ENCODE measurements at regions not wholly inside any gene's neighbourhood (a gene's known extent, or its start where the extent isn't known, plus 50 kb on each side); places are given as distances from the start of the nearest gene placed in this dataset.
"Not testable (repeated sequence)": the region's sequence is repeated elsewhere in the genome, so short reads cannot be mapped to it uniquely, and the experiment has no call there.

DNA sequence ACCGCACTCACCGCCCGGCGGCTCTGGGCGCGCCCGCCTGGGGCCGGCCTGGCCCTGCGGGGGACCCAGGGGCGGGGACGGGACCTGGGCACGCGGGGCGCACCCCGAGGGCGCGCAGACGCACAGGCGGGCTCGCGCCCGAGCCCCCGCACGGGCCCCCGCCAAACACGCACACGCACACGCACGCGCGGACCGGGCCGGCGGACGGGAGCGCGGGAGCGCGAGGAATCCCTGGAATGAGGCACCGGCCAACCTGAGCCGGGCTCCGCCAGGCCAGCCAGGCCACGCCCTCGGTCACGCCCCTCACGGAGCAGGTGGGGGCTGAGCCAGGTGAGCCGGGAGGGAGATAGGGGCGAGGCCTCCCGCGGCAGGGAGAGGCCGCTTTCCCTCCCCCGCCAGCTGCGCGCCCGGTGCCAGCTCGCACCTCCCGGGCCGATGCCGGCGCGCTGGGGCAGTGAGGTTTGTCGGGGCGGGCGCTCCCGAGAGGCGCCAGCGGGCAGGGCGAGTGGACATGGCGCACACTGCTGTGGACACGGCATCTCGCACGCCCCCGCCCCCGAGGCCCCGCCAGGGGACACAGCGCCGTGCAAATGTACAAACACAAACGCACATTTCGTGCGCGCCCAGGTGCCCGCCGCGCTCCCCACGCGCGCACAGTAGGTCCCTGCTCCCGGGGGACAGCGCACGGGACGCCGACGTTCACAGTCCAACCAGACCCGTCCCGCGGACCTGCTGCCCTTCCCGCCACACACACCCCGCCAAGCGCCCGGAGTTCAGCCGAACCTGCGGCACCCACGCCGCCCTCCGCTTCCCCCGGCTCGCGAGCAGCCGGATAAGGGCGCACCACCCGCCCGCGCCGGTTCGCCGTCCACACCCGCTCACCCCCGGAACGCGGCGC lies 75.9 kb upstream of the VGLL4 start:
- CTCF ChIA-PET: no interaction called here
- Mint-ChIP-seq H3K4me1 (peaks cover 34% of the 10 kb centered on the region), H3K4me3 (peak overlapping the region; percentile 93), H3K36me3 (no peaks in the 10 kb centered on the region), H3K27me3 (no peaks in the 10 kb centered on the region), H3K9me3 (ENCODE audit: low read depth) (no peaks in the 10 kb centered on the region), H3K27ac (peak overlapping the region; percentile 40)
- ATAC-seq (peak; percentile 72), DNase-seq (peak; percentile 82)

DNA sequence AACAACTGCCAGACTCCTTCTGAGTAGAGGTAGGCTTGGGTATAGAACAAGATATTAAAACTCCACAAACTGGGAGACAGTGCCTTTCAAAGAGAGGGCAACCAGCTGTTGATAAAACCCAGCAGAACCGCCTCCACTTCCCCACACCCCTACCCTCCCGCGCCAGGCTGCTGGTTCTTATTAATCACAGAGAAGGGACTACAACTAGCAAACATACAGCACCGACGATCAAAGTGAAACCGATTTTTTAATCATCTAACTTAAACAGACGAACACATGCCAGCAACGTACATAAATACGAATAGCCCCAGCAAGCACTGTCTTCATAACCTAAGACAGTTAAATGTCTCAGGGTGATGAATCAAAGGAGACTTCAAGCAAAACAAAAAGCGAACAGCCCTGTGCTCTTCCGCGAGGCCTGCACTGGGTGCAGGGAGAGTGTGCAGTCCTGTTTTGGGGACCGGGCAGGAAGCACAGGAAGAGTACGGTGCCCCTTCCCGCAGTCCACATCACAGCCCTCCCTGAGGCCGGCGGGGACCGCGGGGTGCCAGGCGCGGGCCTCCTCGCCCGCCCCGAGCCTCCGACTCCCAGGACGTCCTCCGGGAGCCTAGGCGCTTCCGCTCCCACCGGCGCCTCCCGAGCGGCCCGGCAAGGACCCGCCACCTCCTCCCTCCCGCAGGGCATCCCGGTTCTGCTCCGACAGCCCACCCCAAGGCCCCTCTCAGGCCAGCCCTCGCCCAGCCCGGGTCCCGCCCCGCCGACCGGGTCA lies 75.1 kb upstream of the VGLL4 start:
- Mint-ChIP-seq H3K9me3 (ENCODE audit: low read depth) (no peaks in the 10 kb centered on the region), H3K4me1 (peaks cover 31% of the 10 kb centered on the region), H3K27me3 (no peaks in the 10 kb centered on the region), H3K27ac (peak overlapping the region; percentile 92), H3K36me3 (no peaks in the 10 kb centered on the region), H3K4me3 (peak overlapping the region; percentile 93)
- ATAC-seq: peak; percentile 32
- CTCF ChIA-PET: interaction anchor here (0.8 kb wide), 1 partner anchor 85 kb away, joined by 4 read pairs; no protein-coding TSS in a partner anchor
- DNase-seq: peak; percentile 64

DNA sequence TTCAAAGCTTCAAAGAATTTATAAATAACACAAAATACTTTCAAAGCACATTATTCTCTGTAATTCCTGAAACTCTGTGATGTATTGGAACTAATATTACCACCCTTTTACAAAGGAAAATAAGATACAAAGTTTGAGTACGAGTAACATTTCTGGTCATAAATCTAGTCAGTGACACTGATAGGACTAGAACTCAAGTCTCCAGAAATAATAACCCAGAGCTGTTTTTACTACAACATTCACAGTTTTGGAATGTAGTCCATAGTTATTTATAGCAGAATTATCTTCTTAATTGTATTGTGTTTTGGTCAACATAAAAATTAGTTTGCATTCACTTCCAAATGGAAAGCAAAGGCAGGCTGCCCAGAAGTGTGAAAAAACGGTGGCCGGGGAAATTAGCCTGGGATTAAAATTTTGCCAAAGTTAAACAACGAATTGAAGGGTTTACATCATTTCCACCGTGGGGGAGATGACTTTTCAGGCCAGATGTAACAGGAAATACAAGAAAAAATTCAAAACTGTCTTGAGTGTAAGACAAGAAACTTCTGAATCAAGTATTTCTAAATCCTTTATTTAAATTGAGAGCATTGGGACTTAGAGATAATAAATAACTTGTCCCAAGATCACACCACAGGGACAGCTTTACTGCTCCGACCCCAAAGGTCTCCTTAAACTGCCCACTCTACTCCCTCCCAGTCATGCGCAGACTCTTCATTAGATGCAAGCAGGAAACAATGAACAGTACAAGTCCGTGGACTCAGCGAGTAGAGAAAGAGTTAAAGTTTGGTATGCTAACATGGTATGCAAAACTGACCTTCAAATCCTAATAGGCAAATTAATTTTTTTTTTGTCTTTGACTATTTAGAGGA lies 74.3 kb upstream of the VGLL4 start:
- ATAC-seq (no peak), DNase-seq (no peak)
- Mint-ChIP-seq H3K9me3 (ENCODE audit: low read depth) (no peaks in the 10 kb centered on the region), H3K27me3 (no peaks in the 10 kb centered on the region), H3K4me1 (peaks cover 32% of the 10 kb centered on the region), H3K36me3 (no peaks in the 10 kb centered on the region), H3K27ac (peak overlapping the region; percentile 92), H3K4me3 (peak overlapping the region; percentile 93)
- CTCF ChIA-PET: interaction anchor here (0.8 kb wide), 1 partner anchor 86 kb away, joined by 4 read pairs; no protein-coding TSS in a partner anchor

DNA sequence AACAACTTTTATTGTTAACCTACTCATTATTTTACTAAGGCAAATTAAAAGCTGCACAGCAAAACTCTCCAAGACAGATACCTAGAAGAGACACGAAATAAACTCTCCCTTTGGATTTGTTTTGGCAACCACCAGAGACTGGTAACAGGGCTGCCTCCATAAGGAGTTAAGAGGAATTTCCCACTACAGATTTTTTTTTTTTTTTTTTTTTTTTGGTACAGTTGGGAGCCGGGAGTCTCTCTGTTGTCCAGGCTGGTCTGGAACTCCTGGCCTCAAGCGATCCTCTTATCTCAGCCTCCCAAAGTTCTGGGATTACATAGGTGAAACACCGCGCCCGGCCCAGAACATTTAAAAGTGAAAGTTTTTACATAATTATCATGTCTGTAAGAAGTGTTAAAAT lies 73.6 kb upstream of the VGLL4 start:
- CTCF ChIA-PET: interaction anchor here (0.7 to 1.1 kb wide), 2 partner anchors 86 to 110 kb away, joined by 3 to 4 read pairs; no protein-coding TSS in a partner anchor
- H3K27ac Mint-ChIP-seq: no peak overlapping the region
- peaks cover 35% of the 10 kb centered on the region for H3K4me1 Mint-ChIP-seq
- no peak overlapping the region for H3K4me3 Mint-ChIP-seq
- H3K9me3 Mint-ChIP-seq (ENCODE audit: low read depth): no peaks in the 10 kb centered on the region
- no peak for ATAC-seq
- H3K27me3 Mint-ChIP-seq: no peaks in the 10 kb centered on the region
- no peaks in the 10 kb centered on the region for H3K36me3 Mint-ChIP-seq
- no peak for DNase-seq

DNA sequence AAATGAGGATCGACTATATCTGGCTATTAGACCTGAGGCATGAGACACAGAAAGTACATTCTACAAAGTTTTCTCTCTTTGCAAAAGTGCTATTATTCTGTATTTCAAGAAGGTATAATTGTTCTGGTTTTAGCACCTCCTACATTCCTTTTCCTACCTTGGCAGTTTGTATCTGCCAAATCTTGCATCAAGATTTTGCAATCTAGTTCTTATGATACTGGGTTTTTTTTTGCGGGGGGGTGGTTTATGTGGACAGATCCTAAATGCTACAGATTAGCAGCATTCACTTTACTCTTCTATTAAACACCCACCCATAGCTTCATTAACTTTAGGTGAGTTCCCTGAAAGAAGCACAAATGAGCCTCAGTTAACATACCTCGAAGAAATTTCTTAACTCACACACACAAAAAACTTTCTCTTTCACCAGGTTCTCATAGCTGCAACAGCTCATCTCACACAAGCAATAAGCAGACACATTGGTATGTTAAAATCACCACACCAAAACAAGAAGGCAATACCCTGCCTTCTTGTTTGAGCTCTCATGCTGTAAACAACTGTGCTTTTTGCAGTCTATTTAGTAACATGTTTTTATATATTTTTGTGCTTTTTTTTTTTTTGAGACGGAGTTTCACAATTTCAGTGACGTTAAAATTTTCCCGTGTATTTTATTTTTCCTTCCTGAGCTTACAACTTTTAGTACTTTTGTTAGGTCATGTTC lies 73.0 kb upstream of the VGLL4 start:
- Mint-ChIP-seq H3K4me3 (no peak overlapping the region), H3K27me3 (no peaks in the 10 kb centered on the region), H3K4me1 (peaks cover 35% of the 10 kb centered on the region), H3K27ac (no peak overlapping the region), H3K9me3 (ENCODE audit: low read depth) (peaks cover 2% of the 10 kb centered on the region), H3K36me3 (peaks cover 5% of the 10 kb centered on the region)
- DNase-seq (no peak), ATAC-seq (no peak)
- CTCF ChIA-PET: interaction anchor here (0.7 to 1.1 kb wide), 3 partner anchors 85 to 336 kb away, joined by 3 to 4 read pairs (median 3); no protein-coding TSS in a partner anchor

DNA sequence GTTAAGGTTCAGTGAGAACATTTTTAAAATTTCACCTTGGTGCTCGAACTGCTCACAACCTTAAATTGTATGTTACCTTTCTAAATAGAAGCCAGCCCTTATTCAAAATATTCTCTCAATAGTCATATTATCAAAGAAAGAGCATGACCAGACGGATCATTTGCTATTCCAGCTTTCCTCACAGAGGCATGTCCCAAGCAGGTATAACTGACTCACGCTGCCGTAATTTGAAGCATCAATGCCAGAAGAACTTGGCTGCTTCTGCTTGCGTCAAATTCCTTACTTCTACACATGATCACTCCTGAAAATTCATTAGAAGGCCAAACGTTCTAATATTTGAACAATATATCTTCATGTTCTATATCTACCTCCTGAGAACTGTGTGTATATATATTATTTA lies 69.5 kb upstream of the VGLL4 start:
- Mint-ChIP-seq H3K9me3 (ENCODE audit: low read depth) (peaks cover 11% of the 10 kb centered on the region), H3K27me3 (no peaks in the 10 kb centered on the region), H3K4me3 (no peak overlapping the region), H3K36me3 (peaks cover 22% of the 10 kb centered on the region), H3K4me1 (peaks cover 19% of the 10 kb centered on the region), H3K27ac (no peak overlapping the region)
- DNase-seq (no peak), ATAC-seq (no peak)
- CTCF ChIA-PET: no interaction called here

DNA sequence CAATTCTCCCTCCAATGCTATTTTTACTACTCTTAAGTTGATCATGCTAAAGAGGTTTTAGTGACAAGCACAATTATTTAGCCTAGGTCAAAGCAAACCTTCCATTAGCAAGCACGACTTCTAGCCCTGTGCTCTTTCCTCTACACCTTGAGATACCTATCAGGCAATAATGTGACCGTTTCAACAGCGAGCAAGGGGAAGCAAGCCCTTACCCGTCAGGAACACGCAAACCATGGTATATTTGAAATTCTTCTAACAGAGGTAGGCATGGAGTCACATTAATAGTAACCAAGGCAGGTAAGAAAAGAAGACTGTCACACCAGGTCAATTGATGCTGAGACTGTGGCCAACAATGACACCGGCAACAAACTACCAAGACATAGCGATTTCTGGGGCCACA lies 68.9 kb upstream of the VGLL4 start:
- H3K36me3 Mint-ChIP-seq: peaks cover 23% of the 10 kb centered on the region
- H3K9me3 Mint-ChIP-seq (ENCODE audit: low read depth): peaks cover 11% of the 10 kb centered on the region
- DNase-seq (no peak), ATAC-seq (no peak)
- no peak overlapping the region for H3K27ac Mint-ChIP-seq
- CTCF ChIA-PET: no interaction called here
- H3K4me1 Mint-ChIP-seq: peaks cover 14% of the 10 kb centered on the region
- H3K27me3 Mint-ChIP-seq: no peaks in the 10 kb centered on the region
- no peak overlapping the region for H3K4me3 Mint-ChIP-seq

DNA sequence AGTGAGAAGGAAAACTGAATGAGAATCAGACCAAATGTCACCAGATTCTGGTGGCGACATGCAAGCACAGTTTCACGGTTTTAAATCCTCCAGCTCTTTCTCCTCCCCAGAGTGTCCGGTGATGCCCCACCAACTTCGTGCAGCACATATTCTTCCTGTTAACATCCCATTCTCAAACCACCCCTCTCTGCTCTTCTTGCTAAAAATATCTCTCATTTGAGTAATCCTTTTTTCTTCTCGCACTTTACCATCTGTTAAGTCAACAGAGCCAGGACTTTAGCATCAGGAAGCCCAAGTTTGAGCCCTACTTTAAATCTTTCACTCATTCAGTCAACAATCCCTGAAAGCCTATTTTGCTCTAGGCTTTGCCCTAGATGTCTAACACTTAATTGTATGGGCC lies 68.2 kb upstream of the VGLL4 start:
- CTCF ChIA-PET: no interaction called here
- DNase-seq (no peak), ATAC-seq (no peak)
- Mint-ChIP-seq H3K36me3 (peaks cover 23% of the 10 kb centered on the region), H3K4me3 (no peak overlapping the region), H3K4me1 (peaks cover 11% of the 10 kb centered on the region), H3K9me3 (ENCODE audit: low read depth) (peaks cover 11% of the 10 kb centered on the region), H3K27ac (no peak overlapping the region), H3K27me3 (no peaks in the 10 kb centered on the region)

DNA sequence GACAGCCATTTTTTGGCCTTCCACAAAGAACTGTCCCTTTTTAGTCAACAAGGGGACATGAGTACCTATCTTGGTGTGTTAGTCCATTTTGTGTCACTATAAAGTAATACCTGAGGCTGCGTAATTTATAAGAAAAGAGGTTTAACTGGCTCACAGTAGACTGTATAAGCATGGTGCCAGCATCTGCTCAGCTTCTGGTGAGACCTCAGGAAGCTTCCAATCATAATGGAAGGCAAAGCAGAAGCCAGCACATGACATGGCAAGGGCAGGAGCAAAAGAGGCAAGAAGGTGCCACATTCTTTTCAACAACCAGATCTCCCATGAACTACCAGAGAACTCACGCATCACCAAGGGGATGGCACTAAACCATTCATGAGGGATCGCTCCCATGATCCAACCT lies 66.1 kb upstream of the VGLL4 start:
- no peak for ATAC-seq
- H3K4me3 Mint-ChIP-seq: no peak overlapping the region
- DNase-seq: no peak
- H3K27me3 Mint-ChIP-seq: no peaks in the 10 kb centered on the region
- peaks cover 23% of the 10 kb centered on the region for H3K36me3 Mint-ChIP-seq
- CTCF ChIA-PET: interaction anchor here (0.7 kb wide), 1 partner anchor 13 kb away, joined by 3 read pairs; no protein-coding TSS in a partner anchor
- H3K27ac Mint-ChIP-seq: no peak overlapping the region
- peaks cover 11% of the 10 kb centered on the region for H3K9me3 Mint-ChIP-seq (ENCODE audit: low read depth)
- peaks cover 6% of the 10 kb centered on the region for H3K4me1 Mint-ChIP-seq

DNA sequence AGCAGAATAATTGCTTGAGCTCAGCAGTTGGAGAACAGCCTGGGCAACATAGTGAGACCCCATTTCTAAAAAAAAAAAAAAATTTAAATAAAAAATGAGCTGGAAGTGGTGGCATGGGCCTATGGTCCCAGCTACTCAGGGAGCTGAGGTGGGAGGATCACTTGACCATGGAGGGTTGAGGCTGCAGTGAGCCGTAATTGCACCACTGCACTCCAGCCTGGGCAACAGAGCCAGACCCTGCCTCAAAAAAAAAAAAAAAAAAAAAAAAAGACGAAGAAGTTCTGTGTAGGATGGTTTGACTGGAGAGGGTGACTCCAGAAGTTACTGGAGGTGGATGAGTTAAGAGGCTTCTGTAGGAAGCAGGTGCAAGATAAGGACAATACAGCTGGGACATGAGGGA lies 63.4 kb upstream of the VGLL4 start:
- CTCF ChIA-PET: interaction anchor here (0.7 kb wide), 1 partner anchor 37 kb away, joined by 3 read pairs; no protein-coding TSS in a partner anchor

DNA sequence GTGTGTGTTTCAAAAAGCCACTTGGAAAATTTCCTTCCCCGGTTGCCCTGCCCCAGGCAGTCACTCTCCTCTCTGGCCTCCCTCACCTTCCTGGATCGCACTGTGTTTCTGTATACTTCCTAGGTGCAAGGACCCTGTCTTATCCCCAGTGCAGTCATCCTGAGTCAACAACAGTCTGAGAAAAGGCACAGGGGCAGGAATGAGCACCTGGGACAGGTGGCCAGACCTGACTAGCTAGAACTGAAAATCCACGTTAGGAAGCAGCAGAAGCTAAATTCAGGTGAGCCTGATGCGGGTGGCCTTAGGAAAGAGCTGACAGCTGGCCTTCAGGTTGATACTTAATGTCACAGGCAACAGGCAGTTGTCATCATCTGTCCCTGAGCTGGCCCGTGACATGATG lies 62.9 kb upstream of the VGLL4 start:
- Mint-ChIP-seq H3K27ac (no peak overlapping the region), H3K27me3 (no peaks in the 10 kb centered on the region), H3K9me3 (ENCODE audit: low read depth) (peaks cover 9% of the 10 kb centered on the region), H3K4me3 (no peak overlapping the region), H3K4me1 (no peaks in the 10 kb centered on the region), H3K36me3 (peaks cover 21% of the 10 kb centered on the region)
- no peak for ATAC-seq
- CTCF ChIA-PET: no interaction called here
- no peak for DNase-seq

More for the DNA sequence above, 63.4 kb upstream of the VGLL4 start:
- Mint-ChIP-seq H3K9me3 (ENCODE audit: low read depth) (peaks cover 11% of the 10 kb centered on the region), H3K36me3 (peaks cover 23% of the 10 kb centered on the region)
- H3K4me3 Mint-ChIP-seq, H3K4me1 Mint-ChIP-seq, ATAC-seq, H3K27ac Mint-ChIP-seq, H3K27me3 Mint-ChIP-seq, DNase-seq: not testable (repeated sequence)

DNA sequence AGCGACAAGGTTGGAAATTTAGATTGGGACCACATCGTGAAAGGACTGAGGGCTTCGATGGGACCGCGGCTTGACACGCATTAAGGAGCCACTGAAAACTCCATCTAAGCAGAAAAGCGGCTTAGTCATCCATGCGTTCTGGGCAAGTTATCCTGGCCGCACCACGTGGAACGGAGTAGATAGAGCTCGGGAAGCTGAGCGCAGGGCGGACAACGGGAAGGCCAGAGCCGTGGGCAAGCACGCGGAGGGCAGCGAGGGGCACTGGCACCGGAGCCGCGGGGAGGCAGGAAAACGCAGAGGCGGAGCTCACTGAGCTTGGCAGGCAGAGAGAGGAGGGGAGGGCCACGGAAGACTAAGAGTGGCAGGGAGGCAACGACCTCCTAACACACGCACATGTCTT lies 61.3 kb upstream of the VGLL4 start:
- Mint-ChIP-seq H3K4me3 (no peak overlapping the region), H3K36me3 (peaks cover 14% of the 10 kb centered on the region), H3K27ac (no peak overlapping the region), H3K9me3 (ENCODE audit: low read depth) (peaks cover 6% of the 10 kb centered on the region), H3K4me1 (no peaks in the 10 kb centered on the region), H3K27me3 (no peaks in the 10 kb centered on the region)
- DNase-seq: no peak
- no peak for ATAC-seq
- CTCF ChIA-PET: no interaction called here

All from activated CD8-positive, alpha-beta memory T cell treated with anti-CD3 and anti-CD28 coated beads, Interleukin-2, amount 10 ng/mL, durations not matched to agents 7 days and 5 days (primary cell).